Progenitor cell of endocrine pancreas (in vitro differentiated cells): ENCODE measurements at regions not wholly inside any gene's neighbourhood (a gene's known extent, or its start where the extent isn't known, plus 50 kb on each side); places are given as distances from the start of the nearest gene placed in this dataset.

Source experiments
- DNase-seq: peaks from one replicate; pipeline ENCODE4 v3.0.0; 2021; ENCODE audit warnings: low spot score; ENCODE audit not compliant: unreplicated experiment
- H3K27ac Mint-ChIP-seq: 2 replicates; pipeline ENCODE4 v1.8.0; 2021; ENCODE audit warnings: mild to moderate bottlenecking, moderate library complexity, mixed read lengths
- H3K27me3 Mint-ChIP-seq: 2 replicates; pipeline ENCODE4 v1.8.0; 2021; ENCODE audit warnings: mixed read lengths
- H3K36me3 Mint-ChIP-seq: 2 replicates; pipeline ENCODE4 v1.8.0; 2022; ENCODE audit warnings: mixed read lengths; ENCODE audit not compliant: insufficient read depth
- H3K4me1 Mint-ChIP-seq: 2 replicates; pipeline ENCODE4 v1.8.0; 2021; ENCODE audit warnings: low read depth, mixed read lengths
- H3K4me3 Mint-ChIP-seq: 2 replicates; pipeline ENCODE4 v1.8.0; 2021; ENCODE audit warnings: low read depth, mild to moderate bottlenecking, moderate library complexity, mixed read lengths
- H3K9me3 Mint-ChIP-seq: 2 replicates; pipeline ENCODE4 v1.8.0; 2021; ENCODE audit warnings: low read depth, mixed read lengths
- CTCF ChIP-seq: fragments of 200-600 bp; sonication (generic); IDR thresholded peaks from one replicate; pipeline ENCODE4 v1.5.0; 2021; ENCODE audit warnings: antibody characterized with exemption, mild to moderate bottlenecking; ENCODE audit not compliant: unreplicated experiment

DNA sequence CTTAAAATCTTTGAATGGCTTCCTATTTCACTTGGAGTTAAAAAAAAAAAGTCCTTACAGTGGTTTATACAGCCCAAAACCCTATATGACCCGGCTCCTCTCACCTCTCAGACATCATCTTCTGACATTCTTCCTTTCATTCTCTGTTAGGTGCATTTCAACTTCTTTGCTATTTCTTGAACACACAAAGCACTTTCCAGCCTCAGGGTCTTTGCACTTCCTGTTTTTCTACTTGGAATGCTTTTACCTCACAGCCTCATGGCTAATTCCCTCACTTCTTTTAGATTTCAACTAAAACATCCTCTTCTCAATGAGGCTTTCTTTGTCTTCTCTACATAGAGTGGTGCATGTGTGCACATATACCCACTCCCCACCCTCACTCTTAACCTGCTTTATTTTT, 91.0 kb upstream of the MB21D2 start:
- H3K27ac Mint-ChIP-seq: no peak overlapping the region

DNA sequence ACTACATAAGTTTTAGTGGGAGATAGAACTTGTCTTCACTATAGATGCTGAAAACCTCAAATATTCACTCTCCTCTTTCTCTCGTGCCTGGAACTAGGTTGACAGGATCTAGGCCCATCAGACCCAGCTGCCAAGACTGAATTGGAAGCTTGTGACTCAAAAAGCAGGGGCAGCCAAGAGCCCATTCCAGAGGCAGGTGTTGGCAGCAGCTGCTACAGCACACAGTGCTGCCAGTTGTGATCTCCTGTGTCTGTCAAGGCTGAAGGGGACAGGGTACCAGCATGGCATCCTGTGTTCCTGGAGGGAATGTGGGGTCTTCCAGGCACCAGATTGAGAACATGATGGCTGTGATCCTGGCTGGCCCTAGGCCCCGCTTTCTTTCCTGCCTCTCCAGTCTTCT, 92.5 kb upstream of the MB21D2 start:
- Mint-ChIP-seq H3K4me3 (no peak overlapping the region), H3K27me3 (peaks cover 3% of the 10 kb centered on the region), H3K9me3 (peaks cover 15% of the 10 kb centered on the region), H3K27ac (no peak overlapping the region), H3K36me3 (peaks cover 1% of the 10 kb centered on the region), H3K4me1 (no peaks in the 10 kb centered on the region)
- no peak for TF ChIP-seq CTCF
- no peak for DNase-seq

More for the DNA sequence above, 91.0 kb upstream of the MB21D2 start:
- no peak for TF ChIP-seq CTCF
- Mint-ChIP-seq H3K9me3 (peaks cover 18% of the 10 kb centered on the region), H3K27me3 (peaks cover 3% of the 10 kb centered on the region), H3K36me3 (peaks cover 1% of the 10 kb centered on the region), H3K4me1 (no peaks in the 10 kb centered on the region), H3K4me3 (no peak overlapping the region)
- DNase-seq: no peak

- peaks cover 1% of the 10 kb centered on the region for H3K36me3 Mint-ChIP-seq
- no peak overlapping the region for H3K4me3 Mint-ChIP-seq
- TF ChIP-seq CTCF: no peak
- no peak overlapping the region for H3K27ac Mint-ChIP-seq
- DNase-seq: no peak
- H3K4me1 Mint-ChIP-seq: no peaks in the 10 kb centered on the region
- peaks cover 8% of the 10 kb centered on the region for H3K27me3 Mint-ChIP-seq
- H3K9me3 Mint-ChIP-seq: peaks cover 15% of the 10 kb centered on the region
Measured at GRCh38 chr3:193011958-193012357, 94.3 kb upstream of the MB21D2 start.

DNA sequence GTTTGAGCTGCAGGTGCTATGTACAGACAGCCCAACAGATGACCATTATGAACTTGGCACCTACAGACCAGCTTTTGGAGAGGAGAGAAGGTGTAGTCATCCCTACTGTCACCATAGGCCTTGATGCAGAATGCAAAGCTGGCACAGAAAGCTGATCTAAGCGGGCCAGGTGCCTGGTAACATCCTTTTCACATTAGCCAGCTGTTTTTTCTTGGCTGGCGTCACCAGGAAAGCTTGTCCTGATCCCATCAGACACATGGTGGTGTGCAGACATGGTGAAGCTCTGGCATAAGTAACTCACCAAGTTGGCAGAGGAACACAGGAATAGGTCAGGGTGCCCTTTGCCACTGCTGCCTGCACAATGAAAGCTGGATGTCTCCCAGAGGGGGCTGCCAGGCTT, 97.2 kb upstream of the MB21D2 start:
- peaks cover 7% of the 10 kb centered on the region for H3K27me3 Mint-ChIP-seq
- H3K27ac Mint-ChIP-seq: no peak overlapping the region
- H3K4me3 Mint-ChIP-seq: no peak overlapping the region
- no peak for TF ChIP-seq CTCF
- H3K9me3 Mint-ChIP-seq: peaks cover 15% of the 10 kb centered on the region
- H3K36me3 Mint-ChIP-seq: peaks cover 1% of the 10 kb centered on the region
- no peak for DNase-seq
- H3K4me1 Mint-ChIP-seq: no peaks in the 10 kb centered on the region

- no peak overlapping the region for H3K27ac Mint-ChIP-seq
- peaks cover 15% of the 10 kb centered on the region for H3K9me3 Mint-ChIP-seq
- H3K36me3 Mint-ChIP-seq: peaks cover 1% of the 10 kb centered on the region
- peaks cover 7% of the 10 kb centered on the region for H3K27me3 Mint-ChIP-seq
- no peak for DNase-seq
- TF ChIP-seq CTCF: no peak
- peaks cover 2% of the 10 kb centered on the region for H3K4me1 Mint-ChIP-seq
- no peak overlapping the region for H3K4me3 Mint-ChIP-seq
Measured at GRCh38 chr3:193016437-193016901, 98.8 kb upstream of the MB21D2 start.
